ENCODE measurements at regions not wholly inside any gene's neighbourhood (a gene's known extent, or its start where the extent isn't known, plus 50 kb on each side); places are given as distances from the start of the nearest gene placed in this dataset.

DNA sequence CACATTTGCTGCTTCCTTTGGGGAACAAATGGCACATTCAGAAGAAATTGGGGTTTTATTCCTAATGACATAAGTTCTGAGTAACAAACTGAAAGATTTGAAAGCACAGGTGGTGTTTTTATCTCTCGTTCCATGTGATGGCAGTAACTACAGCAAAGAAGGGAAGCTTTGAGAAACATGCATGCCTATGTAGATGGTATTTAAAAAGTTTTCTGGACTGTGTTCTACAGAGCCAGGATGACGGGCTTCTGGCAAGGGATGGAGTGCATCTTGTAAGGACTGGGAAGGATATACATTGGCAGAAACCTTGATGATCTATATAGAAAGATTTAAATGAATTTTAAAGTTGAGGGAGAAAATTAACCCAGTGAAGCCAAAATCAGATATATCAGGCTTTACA, 362.2 kb upstream of the ROPN1 start:
- TF ChIP-seq POLR2A (IDR thresholded peaks at IDR 0.05) (no peak), EP300 (IDR thresholded peaks at IDR 0.05) (no peak)
- TF ChIP-seq, protein P1, sequence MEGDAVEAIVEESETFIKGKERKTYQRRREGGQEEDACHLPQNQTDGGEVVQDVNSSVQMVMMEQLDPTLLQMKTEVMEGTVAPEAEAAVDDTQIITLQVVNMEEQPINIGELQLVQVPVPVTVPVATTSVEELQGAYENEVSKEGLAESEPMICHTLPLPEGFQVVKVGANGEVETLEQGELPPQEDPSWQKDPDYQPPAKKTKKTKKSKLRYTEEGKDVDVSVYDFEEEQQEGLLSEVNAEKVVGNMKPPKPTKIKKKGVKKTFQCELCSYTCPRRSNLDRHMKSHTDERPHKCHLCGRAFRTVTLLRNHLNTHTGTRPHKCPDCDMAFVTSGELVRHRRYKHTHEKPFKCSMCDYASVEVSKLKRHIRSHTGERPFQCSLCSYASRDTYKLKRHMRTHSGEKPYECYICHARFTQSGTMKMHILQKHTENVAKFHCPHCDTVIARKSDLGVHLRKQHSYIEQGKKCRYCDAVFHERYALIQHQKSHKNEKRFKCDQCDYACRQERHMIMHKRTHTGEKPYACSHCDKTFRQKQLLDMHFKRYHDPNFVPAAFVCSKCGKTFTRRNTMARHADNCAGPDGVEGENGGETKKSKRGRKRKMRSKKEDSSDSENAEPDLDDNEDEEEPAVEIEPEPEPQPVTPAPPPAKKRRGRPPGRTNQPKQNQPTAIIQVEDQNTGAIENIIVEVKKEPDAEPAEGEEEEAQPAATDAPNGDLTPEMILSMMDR (IDR thresholded peaks at IDR 0.05): no peak
